DOHH2 (cell line): ENCODE measurements at regions not wholly inside any gene's neighbourhood (a gene's known extent, or its start where the extent isn't known, plus 50 kb on each side); places are given as distances from the start of the nearest gene placed in this dataset.

Source experiments
- EZH2phosphoT487 ChIP-seq: fragments of 200-600 bp; sonication (generic); IDR thresholded peaks from 2 replicates; pipeline ENCODE4 v1.6.1; 2017; ENCODE audit warnings: borderline replicate concordance, mild to moderate bottlenecking, antibody characterized with exemption, low read length, moderate library complexity, mixed read lengths
- TF ChIP-seq, protein P1 (sequence below): fragments of 200-600 bp; sonication (generic); IDR thresholded peaks from one replicate; pipeline ENCODE4 v1.5.1; 2014; ENCODE audit warnings: antibody characterized with exemption, mild to moderate bottlenecking, low read depth, low read length; ENCODE audit not compliant: poor library complexity, severe bottlenecking

DNA sequence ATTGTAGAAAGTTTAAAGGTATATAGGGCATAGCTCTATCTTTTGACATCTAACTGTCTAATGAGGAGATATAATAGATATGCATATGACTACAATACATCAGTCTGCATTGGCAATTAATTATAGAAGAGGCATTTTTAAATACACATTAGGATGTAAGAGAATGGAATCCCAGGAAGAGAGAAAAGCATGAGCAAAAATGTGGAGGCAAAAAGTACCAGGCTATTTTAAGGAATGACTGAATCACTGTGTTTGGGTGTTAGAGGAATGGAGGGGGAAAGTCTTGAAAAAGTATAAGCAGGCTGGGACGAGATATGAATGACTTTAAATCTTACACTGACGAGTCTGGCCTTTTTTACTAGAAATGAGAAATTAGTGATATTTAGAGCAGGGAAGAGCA, 138.4 kb upstream of the ZNF462 start:
- TF ChIP-seq, protein P1, sequence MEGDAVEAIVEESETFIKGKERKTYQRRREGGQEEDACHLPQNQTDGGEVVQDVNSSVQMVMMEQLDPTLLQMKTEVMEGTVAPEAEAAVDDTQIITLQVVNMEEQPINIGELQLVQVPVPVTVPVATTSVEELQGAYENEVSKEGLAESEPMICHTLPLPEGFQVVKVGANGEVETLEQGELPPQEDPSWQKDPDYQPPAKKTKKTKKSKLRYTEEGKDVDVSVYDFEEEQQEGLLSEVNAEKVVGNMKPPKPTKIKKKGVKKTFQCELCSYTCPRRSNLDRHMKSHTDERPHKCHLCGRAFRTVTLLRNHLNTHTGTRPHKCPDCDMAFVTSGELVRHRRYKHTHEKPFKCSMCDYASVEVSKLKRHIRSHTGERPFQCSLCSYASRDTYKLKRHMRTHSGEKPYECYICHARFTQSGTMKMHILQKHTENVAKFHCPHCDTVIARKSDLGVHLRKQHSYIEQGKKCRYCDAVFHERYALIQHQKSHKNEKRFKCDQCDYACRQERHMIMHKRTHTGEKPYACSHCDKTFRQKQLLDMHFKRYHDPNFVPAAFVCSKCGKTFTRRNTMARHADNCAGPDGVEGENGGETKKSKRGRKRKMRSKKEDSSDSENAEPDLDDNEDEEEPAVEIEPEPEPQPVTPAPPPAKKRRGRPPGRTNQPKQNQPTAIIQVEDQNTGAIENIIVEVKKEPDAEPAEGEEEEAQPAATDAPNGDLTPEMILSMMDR: no peak
- TF ChIP-seq EZH2phosphoT487: no peak
